Activated CD4-positive, alpha-beta T cell treated with anti-CD3 and anti-CD28 coated beads, Interleukin-2, Interleukin-6, amounts not matched to agents 100 ng/mL and 50 ng/mL, durations not matched to agents 16 hours and 8 hours (primary cell): ENCODE measurements at regions not wholly inside any gene's neighbourhood (a gene's known extent, or its start where the extent isn't known, plus 50 kb on each side); places are given as distances from the start of the nearest gene placed in this dataset.
A peak's percentile ranks its signal among the peaks of the same experiment; 100 is the strongest.
"Not testable (repeated sequence)": the region's sequence is repeated elsewhere in the genome, so short reads cannot be mapped to it uniquely, and the experiment has no call there.

Source experiments
- DNase-seq: peaks from one replicate; pipeline ENCODE4 v3.0.0-alpha.2; 2020

DNA sequence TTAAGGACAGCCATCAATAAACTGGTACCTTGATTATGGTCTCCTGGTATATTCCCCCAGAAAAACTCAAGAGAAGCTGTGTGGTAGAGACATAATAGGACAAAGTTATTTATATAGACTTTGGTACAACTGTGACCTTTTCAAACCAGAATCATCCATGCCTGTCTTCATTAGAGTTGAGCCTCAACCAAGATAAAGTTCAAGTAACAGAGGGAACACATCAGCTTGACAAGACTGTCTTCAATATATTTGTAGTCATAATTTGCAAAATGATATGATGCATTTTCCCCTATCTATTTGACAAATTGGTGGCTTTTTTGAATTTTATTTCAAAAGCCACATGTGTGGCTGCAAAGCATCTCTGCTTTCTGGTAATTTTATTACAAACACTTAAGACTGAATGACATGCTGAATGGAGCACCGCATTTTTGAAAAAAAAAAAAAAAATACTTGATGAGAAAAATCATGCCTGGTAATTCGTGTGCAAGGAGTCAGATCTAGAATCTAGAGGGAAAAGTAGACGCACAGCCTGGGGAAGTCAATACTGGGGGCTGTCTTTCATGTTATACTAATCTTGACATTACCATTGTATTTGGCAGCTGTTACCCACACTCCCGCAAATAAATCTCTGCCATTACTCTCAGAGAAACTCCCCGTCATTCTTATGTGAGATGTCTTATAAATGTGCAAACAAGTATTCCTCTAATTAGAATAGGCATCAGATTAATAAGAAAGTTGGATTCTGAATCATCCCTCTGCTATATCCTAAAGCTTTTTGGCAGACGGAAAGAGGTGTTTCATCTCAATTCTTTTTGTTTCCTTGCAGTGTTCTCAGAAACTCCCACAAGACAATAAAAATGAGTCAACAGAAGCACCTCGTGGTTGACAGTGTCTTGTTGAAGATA, 554.8 kb upstream of the CBLB start:
- DNase-seq, result peak; percentile 83

DNA sequence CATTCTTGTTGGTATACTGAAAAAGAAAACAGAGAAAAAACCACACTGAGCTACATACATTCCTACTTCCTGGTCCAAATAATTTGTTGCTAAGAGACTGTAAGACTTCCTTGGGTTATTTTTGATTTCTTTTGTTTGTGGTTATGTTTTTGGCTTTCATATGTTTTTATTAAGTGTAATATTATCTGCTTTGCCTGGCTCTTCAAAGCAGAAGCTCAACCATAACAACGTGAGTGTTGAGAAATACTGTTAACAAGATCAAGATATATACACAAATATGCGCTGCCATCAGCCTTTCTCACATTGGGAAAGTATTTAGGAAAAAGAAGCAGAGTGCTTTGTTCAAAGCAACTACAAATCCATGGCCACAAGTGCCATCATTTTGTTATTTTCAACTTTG, 556.2 kb upstream of the CBLB start:
- DNase-seq, result peak; percentile 19

DNA sequence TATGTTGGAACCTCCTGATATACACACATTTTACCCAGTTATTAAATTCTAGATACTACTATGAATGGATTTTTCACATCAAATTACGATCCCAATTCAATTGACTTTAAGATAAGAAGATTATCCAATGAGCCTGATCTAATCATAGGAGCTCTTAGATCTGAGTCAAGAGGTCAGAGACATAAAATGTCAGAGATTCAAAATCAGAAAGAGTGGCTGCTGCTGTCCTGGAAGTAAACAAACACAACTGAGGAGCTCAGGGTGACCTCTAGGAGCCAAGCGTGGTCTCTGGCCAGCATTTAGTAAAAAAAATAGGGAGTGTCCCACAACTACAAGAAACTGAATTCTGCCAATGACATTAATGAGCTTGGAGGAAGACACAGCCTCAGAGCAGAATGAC, 557.1 kb upstream of the CBLB start:
- DNase-seq, result peak; percentile 16

DNA sequence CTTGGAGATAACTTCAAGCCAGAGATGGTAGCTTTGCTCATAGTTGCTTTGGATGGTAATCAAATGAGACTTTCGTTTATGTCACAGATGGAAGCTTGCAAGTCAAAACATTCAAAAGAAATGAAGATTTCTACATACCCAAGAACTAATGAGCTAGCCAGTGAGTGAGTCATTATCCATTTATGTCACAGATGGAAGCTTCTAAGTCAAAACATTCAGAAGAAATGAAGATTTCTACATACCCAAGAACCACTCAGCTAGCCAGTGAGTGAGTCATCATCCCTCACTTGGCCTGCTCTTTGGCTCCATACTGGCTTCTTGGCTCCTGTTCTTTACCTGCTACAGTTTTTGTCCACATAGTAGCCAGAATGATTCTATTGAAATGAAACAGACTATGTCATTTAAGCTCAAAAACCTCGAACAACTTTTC, 559.8 kb upstream of the CBLB start:
- DNase-seq, result peak; percentile 77

DNA sequence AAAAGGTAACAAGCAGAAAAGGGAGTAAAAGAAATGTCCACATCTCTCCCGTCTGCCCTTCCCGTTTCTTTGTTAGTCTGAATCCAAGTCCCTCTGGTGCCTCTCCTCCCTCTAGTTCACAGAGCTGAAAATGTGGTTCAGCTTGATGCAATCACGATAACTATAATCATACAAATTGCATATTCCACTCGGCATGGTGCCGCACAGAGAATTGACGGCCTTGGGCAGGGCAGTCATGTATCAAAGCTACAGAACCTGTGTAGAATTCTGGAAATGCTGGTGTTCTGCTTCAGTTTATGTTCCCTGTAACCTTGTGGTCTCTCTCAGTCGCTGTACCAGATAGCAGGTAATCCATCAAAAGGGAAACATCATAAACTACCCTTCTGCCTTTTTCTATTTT, 562.9 kb upstream of the CBLB start:
- no peak for DNase-seq

DNA sequence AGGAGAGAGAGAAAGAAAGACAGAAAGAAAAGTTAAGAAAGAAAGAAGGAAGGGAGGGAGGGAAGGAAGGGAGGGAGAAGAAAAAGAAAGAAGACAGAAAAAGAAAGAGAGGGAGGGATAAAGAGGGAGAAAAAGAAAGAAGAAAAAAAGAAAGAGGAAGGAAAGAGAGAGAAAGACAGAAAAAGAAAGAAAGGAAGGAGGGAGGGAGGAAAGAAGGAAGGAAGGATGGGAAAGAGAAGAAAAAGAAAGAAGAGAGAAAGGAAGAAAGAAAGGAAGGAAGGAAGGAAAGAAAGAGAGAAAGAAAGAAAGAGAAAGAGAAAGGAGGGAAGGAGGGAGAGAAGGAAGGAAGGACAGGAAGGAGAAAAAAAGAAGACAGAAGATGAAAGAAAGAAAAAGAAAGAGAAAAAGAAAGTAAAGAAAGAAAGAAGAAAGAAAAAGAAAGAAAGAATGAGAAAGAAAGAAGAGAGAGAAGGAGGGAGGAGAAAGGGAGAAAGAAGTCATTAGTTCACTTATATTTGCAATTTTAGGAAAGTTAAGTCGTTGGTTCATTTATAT, 567.2 kb upstream of the CBLB start:
- no peak for DNase-seq

DNA sequence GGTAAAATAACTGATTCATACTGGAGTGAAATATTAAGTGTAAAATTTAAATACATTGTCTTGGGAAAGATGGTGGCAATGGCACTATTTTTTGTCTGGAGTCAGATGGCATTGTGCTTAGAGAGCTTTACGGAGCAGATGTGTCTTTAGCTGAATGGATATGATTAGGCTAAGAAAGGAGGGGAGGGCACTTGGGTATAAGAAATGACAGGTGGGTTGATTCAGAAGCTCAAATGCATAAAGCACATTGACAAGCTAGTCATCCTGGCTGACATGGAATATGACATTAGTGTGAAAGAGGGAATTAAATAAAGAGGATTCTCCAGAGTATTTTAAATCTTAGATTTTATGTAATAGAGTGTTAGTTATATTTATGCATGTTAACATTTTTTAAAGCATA, 570.1 kb upstream of the CBLB start:
- DNase-seq, result no peak

DNA sequence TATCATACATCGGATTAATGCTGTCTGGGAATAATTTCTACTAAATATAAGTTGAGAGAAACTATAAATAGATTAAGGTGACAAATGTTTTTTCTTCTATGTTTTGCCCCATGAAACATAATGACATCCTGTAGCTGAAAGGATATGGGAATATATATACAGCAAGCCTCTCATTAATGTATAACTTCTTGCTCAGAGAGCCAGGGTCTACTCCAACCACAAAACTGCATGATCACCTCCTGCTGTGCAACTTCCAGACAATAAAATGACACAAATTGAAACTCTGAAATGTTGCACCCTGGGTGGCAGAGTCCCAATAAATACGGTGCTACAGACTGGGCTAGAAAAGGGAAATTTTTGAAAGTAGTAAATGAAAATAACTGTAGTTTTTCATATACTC, 571.9 kb upstream of the CBLB start:
- DNase-seq, result no peak

DNA sequence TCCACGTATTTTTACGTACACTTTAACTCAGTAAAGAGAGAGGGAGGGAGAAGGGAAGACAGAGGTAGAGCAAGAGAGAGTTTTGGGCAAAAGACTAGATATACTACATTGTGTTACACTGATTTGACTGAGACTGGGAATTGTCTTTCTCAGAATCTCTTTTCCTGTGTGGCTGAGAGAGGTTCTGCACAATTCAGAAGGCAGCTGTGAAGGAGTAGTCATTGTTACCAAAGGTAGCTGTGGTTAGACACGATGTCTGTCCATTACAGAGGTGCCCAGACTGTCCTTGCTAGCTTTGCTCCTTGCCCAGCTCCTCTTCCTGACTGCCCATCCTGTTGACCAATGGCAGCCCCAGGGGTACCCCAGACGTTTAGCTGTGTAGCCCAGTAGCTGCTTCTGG, 577.5 kb upstream of the CBLB start:
- DNase-seq, result no peak

DNA sequence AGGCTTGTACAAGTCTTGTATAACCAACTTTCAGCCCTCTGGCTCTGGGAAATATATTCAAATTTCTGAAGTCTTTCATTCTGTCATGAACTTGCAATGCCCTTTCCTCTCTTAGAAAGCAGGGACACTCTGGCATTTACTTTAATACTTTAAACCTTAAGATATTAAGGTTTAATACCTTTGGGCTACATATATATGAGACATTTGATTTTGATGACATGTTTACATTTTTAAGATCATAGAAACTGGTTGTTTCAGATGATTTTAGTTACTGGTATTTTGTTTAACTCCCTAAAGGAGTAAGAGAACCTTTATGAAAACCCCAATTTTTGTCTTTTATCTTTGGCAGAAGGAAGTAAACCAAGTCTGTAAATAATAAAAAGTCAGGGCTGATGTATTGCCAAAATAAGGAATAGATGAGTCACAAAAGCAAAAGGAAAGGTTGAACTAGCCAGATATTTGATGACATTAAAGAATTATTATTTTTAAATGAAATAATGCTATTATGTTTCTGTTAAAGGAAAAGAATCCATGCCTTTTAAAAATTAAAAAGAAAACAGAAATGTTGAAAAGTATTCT, 579.0 kb upstream of the CBLB start:
- DNase-seq, result no peak

DNA sequence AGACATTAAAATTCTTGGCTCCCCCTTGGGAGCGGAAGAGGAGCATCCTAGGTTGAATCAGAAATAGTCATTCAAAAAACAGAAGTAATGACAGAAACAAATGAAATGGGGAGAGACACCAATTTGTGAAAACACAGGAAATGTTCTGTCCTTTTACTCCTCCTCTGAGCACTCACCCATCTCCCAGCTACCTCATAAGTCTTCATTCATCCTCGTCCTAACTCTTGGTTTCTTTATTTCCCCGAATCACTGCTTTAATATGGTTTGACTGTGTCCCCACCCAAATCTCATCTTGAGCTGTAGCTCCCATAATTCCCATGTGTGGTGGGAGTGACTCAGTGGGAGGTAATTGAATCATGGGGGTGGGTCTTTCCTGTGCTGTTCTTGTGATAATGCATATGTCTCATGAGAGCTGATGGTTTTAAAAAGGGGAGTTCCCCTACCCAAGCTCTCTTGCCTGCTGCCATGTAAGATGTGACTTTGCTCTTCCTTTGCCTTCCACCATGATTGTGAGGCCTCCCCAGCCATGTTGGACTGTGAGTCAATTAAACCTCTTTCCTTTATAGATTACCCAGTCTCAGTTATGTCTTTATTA, 579.7 kb upstream of the CBLB start:
- DNase-seq, result not testable (repeated sequence)

DNA sequence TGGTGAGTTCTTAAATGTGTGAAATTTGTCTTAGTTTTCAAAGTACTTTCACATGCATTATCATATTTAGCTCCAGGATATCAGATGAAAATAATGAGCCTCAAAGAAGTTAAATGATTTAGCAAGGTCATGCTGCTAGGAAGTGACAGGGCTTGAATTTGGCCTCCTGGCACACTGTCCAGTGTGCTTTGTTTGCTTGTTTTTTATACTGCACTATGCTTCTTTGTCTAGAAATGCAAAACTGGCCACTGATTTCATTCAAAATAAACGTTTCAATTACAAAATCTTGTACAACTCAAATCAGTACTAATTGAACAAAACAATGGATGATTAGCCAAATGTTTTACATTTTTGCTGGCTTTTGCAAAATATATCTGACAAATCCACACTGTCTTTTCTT, 583.3 kb upstream of the CBLB start:
- DNase-seq, result no peak

DNA sequence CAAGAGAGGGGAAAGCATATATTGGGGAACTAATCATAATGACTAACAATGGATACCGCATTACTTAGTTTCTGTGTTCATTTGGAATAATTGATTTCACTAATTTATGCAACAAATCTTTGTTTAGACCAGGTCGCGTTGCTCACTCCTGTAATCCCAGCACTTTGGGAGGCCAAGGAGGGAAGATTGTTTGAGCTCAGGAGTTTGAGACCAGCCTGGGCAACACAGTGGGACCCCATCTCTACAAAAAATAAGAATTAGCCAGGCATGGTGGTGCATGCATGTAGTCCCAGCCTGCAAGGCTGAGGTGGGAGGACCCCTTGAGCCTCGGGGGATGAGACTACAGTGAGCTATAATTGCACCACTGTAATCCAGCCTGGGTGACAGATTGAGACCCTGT, 585.7 kb upstream of the CBLB start:
- no peak for DNase-seq

DNA sequence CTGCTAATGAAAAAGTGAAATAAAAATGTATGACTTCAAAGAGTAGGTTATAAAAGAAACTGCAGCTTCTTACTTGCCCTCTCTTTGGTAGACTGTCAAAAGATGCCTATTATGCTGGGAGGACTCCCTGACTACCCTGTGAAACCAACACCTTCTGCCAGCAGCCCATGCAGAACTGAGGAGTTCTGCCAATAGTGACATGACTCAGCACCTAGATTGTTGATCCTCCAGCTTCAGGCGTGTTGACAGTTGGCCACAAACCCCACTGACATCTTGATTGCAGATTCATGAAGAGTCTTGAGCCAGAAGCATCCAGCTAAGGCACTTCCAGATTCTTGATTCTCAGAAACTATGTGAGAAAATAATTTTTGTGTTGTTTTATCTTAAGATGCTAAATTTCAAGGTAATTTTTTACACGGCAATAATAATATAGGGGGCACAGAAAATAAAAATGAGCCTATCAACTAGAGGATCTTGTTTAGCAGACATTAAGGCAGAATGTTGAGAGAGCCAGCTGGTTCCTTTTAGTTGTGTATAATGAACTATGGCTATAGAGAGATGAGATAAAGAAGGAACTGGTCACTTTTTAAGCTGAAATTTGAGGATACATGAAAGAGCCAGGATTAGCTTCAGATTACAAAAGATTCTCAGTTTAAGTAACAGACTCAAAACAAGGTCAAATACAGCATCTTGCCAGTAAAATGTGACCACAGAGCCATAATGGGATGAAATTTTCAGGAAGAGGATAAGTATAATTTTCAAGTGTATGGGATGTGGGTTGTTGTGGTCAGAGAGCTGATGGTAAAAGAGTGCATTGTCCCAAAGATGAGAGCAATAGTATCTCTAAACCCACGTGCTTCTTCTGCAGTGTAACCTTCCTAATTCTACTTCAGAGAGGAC, 588.7 kb upstream of the CBLB start:
- DNase-seq, result peak; percentile 82

DNA sequence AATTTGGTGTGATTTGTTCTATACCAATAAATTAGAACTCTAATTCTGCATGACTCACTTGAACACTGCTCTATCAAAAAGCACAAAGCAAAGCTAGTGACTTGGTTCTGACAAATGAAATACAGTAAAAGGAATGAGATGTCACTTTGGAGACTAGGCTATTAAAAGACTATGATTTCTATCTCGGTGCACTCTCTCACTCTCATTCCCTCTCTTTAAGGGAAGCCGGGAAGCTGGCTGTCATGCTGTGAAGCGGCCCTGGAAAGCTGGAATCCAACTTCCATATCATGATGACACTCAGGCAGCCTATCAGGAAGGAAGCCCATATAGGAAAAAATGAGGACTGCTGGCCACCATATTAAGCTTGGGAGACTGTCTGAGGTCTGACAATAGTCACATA, 590.1 kb upstream of the CBLB start:
- no peak for DNase-seq

DNA sequence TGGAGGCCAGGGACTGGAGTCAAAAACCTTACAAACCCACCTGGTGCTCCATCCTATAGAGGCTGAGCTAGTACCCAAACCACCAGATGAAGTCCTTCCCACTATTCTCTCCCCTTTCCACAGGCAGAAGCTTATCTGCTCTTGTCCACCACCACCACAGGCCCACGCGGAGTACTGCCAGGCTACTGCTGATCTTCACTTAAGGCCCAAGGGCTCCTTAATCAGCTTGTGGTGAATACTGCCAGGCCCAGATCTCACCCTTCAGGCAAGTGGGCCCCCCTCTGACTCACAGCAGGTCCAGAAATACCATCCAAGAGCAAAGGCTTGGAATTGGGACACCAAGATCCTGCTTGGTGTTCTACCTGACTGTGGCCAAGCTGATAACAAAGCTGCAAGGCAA, 598.1 kb upstream of the CBLB start:
- DNase-seq, result no peak

DNA sequence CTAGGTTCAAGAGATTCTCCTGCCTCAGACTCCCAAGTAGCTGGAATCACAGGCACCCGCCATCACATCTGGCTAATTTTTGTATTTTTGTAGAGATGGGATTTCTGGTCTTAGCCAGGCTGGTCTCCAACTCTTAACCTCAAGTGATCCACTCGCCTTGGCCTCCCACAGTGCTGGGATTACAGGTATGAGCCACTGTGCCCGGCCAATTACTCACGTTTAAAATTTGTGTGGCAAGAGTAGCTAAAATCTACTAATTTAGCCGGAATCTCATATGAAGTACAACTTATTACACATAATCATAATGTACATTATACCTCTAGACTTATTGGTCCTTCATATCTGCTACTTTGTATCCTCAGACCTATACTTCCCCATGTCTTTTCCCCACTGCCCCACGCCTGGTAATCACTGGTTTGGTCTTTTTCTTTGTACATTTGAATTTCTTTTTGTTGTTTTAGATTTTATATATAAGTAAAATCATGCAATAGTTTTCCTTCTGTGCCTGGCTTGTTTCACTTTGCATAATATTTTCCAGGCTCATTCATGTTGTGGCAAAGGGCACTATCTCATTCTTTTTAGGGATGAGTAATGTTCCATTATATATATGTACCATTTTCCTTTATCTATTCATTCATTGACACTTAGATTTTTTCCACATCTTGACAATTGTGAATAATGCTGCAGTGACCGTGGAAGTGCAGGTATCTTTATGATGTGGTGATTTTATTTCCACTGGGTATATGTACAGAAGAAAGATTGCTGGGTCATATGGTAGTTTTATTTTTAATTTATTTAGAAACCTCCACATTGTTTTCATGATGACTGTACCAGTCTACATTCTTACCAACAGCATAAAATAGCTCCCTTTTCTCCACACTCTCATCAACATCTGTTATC, 605.0 kb upstream of the CBLB start:
- peak; percentile 47 for DNase-seq

DNA sequence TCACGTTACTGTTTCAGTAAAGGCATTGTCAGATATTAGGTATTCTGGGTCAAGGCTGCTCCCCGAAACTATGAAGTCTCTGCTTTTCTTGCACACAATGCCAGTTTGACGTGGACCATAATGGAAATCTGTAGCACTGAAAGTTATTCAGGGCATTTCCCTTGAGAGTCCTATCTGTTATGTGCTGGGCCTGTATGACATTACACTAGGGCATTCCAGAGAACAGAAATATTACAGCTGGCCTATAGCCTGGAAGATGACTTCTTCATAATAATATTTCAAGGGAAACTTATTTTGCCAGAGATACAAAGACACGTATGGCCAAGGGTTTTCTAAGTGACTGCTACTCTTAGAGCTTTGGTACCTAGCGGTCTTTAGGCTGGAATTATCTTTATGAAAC, 613.6 kb upstream of the CBLB start:
- no peak for DNase-seq

DNA sequence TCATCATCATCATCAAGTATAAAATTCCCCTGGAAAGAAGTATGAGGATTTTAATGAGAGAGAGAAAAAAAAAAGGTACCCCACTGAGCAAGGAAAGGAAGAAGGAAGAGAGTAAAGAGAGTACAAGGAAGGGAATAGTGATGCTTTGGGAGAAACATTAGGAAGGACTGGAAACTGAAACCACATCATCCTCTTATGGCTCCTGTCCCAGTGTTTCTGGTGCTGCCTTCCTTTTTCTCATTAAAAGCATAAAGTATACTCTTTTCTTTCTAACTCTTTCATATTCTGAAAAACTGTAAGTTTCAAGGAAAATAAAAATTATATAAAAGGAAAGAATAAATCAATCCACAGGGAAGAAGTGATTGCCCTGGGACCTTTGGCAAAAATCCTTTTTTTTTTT, 616.4 kb upstream of the CBLB start:
- DNase-seq, result no peak

DNA sequence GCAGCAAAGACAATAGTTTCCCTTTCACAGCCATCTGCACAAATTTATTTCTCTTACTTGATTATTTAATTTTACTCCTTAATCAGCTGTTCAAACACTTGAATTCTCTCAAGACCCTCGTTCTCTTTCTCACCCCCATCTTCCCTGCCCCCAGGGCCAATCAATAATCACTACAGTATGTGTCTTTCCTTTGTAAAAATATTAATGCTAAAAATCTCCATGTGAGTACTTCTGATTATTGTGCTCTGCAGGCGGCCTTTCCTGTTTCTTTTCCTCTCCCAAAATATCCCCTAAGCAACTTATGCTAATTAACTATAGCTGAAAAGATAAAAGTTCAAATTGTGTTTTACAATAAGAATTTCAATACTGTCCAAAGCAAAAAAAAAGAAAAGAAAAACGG, 617.0 kb upstream of the CBLB start:
- DNase-seq, result no peak

DNA sequence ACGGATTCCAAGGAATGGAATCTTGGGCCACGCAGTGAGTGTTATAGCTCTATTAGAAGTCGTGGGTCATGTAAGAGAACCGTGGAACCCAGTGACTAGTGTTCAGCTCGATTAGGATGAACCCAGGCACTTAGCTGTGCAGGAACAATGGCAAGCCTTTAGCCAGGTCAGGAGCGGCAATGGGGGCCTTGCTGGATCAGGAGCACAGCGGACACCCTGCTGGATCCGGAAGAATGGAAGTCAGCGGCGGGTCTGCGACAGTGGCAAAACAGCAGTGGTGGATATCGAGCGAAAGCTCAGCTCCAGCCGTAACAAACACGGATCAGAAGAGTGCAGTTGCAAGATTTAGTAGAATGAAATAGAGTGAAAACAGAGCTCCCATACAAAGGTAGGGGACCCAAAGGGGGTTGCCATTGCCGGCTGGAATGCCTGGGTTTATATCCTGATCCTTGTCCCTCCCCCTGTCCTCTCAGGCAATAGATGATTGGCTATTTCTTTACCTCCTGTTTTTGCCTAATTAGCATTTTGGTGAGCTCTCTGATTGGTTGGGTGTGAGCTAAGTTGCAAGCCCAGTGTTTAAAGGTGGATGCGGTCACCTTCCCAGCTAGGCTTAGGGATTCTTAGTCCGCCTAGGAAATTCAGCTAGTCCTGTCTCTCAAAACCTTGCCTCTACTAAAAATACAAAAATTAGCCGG, 618.3 kb upstream of the CBLB start:
- not testable (repeated sequence) for DNase-seq
